Gastroesophageal sphincter (tissue), 4 donors: ENCODE measurements at regions not wholly inside any gene's neighbourhood (a gene's known extent, or its start where the extent isn't known, plus 50 kb on each side); places are given as distances from the start of the nearest gene placed in this dataset.

ENCODE experiments used
- ATAC-seq: fragments of 150-250 bp; one replicate; pipeline ENCODE4 v1.9.1; 2016; ENCODE audit warnings: mild to moderate bottlenecking, moderate library complexity
- H3K27ac ChIP-seq, 4 donors: fragments of 200-600 bp; sonication (generic) in 3 of 4; 1 replicate in 3 of 4; 2 replicates in 1 of 4; pipeline ENCODE4 v1.5.1; 2016 to 2019
- H3K27me3 ChIP-seq: fragments of 200-600 bp; sonication (generic); one replicate; pipeline ENCODE4 v1.5.1; 2019
- H3K36me3 ChIP-seq, 2 donors: fragments of 200-600 bp; sonication (generic); one replicate each; pipeline ENCODE4 v1.5.1; 2019; ENCODE audit warnings: control low read depth in 1 of 2
- H3K4me1 ChIP-seq, 3 donors: fragments of 200-600 bp; sonication (generic); 1 replicate in 2 of 3; 2 replicates in 1 of 3; pipeline ENCODE4 v1.5.1; 2016 to 2019; ENCODE audit warnings: control low read depth in 2 of 3
- H3K4me3 ChIP-seq, 2 donors: fragments of 200-600 bp; sonication (generic); one replicate each; pipeline ENCODE4 v1.5.1; 2019; ENCODE audit warnings: mild to moderate bottlenecking in 1 of 2, moderate library complexity in 1 of 2
- H3K9me3 ChIP-seq, 3 donors: fragments of 200-600 bp; sonication (generic); one replicate each; pipeline ENCODE4 v1.5.1; 2017 to 2019; ENCODE audit warnings: control low read depth in 2 of 3
- CTCF ChIP-seq, 4 experiments: fragments of 200-600 bp in 2 of 4; fragments of 450-650 bp in 2 of 4; sonication (generic) in 1 of 4; IDR thresholded peaks; one replicate each; pipeline ENCODE4 v1.5.1; 2017 to 2019; ENCODE audit warnings: antibody characterized with exemption in 4 of 4, mild to moderate bottlenecking in 2 of 4, moderate library complexity in 2 of 4
- EP300 ChIP-seq: sonication (generic); formaldehyde crosslinking; IDR thresholded peaks from one replicate; pipeline ENCODE4 v1.6.1; 2017; ENCODE audit warnings: antibody characterized with exemption, mild to moderate bottlenecking
- POLR2A ChIP-seq, 2 donors: fragments of 450-650 bp; IDR thresholded peaks; one replicate each; pipeline ENCODE4 v1.6.1; 2017; ENCODE audit warnings: antibody characterized with exemption in 2 of 2, mild to moderate bottlenecking in 2 of 2, moderate library complexity in 1 of 2
- POLR2AphosphoS5 ChIP-seq: sonication (generic); formaldehyde crosslinking; IDR thresholded peaks from one replicate; pipeline ENCODE4 v1.6.1; 2017; ENCODE audit warnings: antibody characterized with exemption
- WGBS, 2 donors: methylation state at CpG; one replicate each; pipeline ENCODE4 v1.1.5; 2018; ENCODE audit warnings: low coverage in 1 of 2; 5-methylcytosine and 5-hydroxymethylcytosine counted together

GRCh38 chr4:173682609-173683008 lies 152.6 kb upstream of the HAND2 start:
- ATAC-seq, result no peak
- H3K27ac ChIP-seq, result no peak overlapping the region
- no peak for TF ChIP-seq POLR2AphosphoS5
- TF ChIP-seq CTCF (IDR thresholded peaks at IDR 0.05), result no peak
- no peak for TF ChIP-seq POLR2A (IDR thresholded peaks at IDR 0.05)
- TF ChIP-seq EP300, result no peak
- H3K4me3 ChIP-seq, result no peak overlapping the region
- no peaks in the 10 kb centered on the region for H3K36me3 ChIP-seq
- peaks cover 0 to 21% (median 0%) of the 10 kb centered on the region in 3 donors for H3K4me1 ChIP-seq
- WGBS, 2 donors, result 65 to 70% methylated on average over 2 of the region's 2 CpGs
- H3K27me3 ChIP-seq, result no peaks in the 10 kb centered on the region
- H3K9me3 ChIP-seq, result no peaks in the 10 kb centered on the region

- WGBS, 2 donors, result 44 to 82% methylated on average over 3 to 7 of the region's 7 CpGs
- Histone ChIP-seq H3K27me3 (no peaks in the 10 kb centered on the region), H3K9me3 (no peaks in the 10 kb centered on the region), H3K27ac (no peak overlapping the region), H3K4me1 (peaks cover 0 to 15% (median 0%) of the 10 kb centered on the region in 3 donors), H3K36me3 (no peaks in the 10 kb centered on the region), H3K4me3 (no peak overlapping the region)
- TF ChIP-seq EP300, result no peak
- TF ChIP-seq POLR2A (IDR thresholded peaks at IDR 0.05), result no peak
- TF ChIP-seq CTCF (IDR thresholded peaks at IDR 0.05), result no peak
- no peak for TF ChIP-seq POLR2AphosphoS5
- ATAC-seq, result no peak
These were observed 150.2 kb upstream of the HAND2 start for GRCh38 chr4:173680278-173680677.

GRCh38 chr4:173675446-173675845 lies 145.4 kb upstream of the HAND2 start:
- TF ChIP-seq POLR2A (IDR thresholded peaks at IDR 0.05) (no peak), EP300 (no peak), POLR2AphosphoS5 (no peak), CTCF (IDR thresholded peaks at IDR 0.05) (no peak)
- no peak for ATAC-seq
- no peak overlapping the region for H3K27ac ChIP-seq
- H3K27me3 ChIP-seq, result no peaks in the 10 kb centered on the region
- no peaks in the 10 kb centered on the region for H3K9me3 ChIP-seq
- no peak overlapping the region for H3K4me3 ChIP-seq
- 74 to 75% methylated on average over 3 of the region's 3 CpGs for WGBS, 2 donors
- no peaks in the 10 kb centered on the region for H3K4me1 ChIP-seq
- H3K36me3 ChIP-seq, result no peaks in the 10 kb centered on the region

GRCh38 chr4:173669460-173670179 lies 139.6 kb upstream of the HAND2 start:
- TF ChIP-seq POLR2AphosphoS5, result no peak
- no peak for TF ChIP-seq EP300
- no peak for TF ChIP-seq POLR2A (IDR thresholded peaks at IDR 0.05)
- TF ChIP-seq CTCF (IDR thresholded peaks at IDR 0.05), result no peak
- 36 to 45% methylated on average over 2 to 4 of the region's 4 CpGs for WGBS, 2 donors
- Histone ChIP-seq H3K9me3 (no peaks in the 10 kb centered on the region), H3K4me3 (no peak overlapping the region), H3K4me1 (no peaks in the 10 kb centered on the region), H3K27me3 (no peaks in the 10 kb centered on the region), H3K27ac (no peak overlapping the region), H3K36me3 (no peaks in the 10 kb centered on the region)
- no peak for ATAC-seq

GRCh38 chr4:173661001-173661400 lies 131.0 kb upstream of the HAND2 start:
- TF ChIP-seq POLR2A (IDR thresholded peaks at IDR 0.05) (no peak), EP300 (no peak), CTCF (IDR thresholded peaks at IDR 0.05) (no peak)
- Histone ChIP-seq H3K4me1 (no peaks in the 10 kb centered on the region), H3K4me3 (no peak overlapping the region), H3K27me3 (no peaks in the 10 kb centered on the region), H3K36me3 (no peaks in the 10 kb centered on the region), H3K9me3 (no peaks in the 10 kb centered on the region), H3K27ac (no peak overlapping the region)
- no peak for ATAC-seq
